Stimulated activated effector memory CD8-positive, alpha-beta T cell treated with anti-CD3 and anti-CD28 coated beads, Interleukin-12 subunit alpha, Interleukin-12 subunit beta, amount 100 ng/mL, for 72 hours (primary cell): ENCODE measurements at regions not wholly inside any gene's neighbourhood (a gene's known extent, or its start where the extent isn't known, plus 50 kb on each side); places are given as distances from the start of the nearest gene placed in this dataset.
"Not testable (repeated sequence)": the region's sequence is repeated elsewhere in the genome, so short reads cannot be mapped to it uniquely, and the experiment has no call there.

ENCODE experiments used
- ATAC-seq: fragments of 150-1000 bp; cut with Tn5 transposase; 2 replicates; pipeline ENCODE4 v1.10.0; 2021
- DNase-seq, 2 donors: peaks; one replicate each; pipeline ENCODE4 v3.0.0; 2021 to 2022; ENCODE audit warnings: low spot score in 2 of 2
- H3K27ac Mint-ChIP-seq: one replicate; pipeline ENCODE4 v1.8.0; 2022; ENCODE audit warnings: mild to moderate bottlenecking, mixed read lengths
- H3K36me3 Mint-ChIP-seq: one replicate; pipeline ENCODE4 v1.8.0; 2022; ENCODE audit warnings: mild to moderate bottlenecking, mixed read lengths
- H3K4me1 Mint-ChIP-seq: one replicate; pipeline ENCODE4 v1.8.0; 2022; ENCODE audit warnings: mixed read lengths
- H3K4me3 Mint-ChIP-seq: one replicate; pipeline ENCODE4 v1.8.0; 2022; ENCODE audit warnings: mild to moderate bottlenecking, mixed read lengths
- H3K9me3 Mint-ChIP-seq: one replicate; pipeline ENCODE4 v1.8.0; 2022; ENCODE audit warnings: mixed read lengths

DNA sequence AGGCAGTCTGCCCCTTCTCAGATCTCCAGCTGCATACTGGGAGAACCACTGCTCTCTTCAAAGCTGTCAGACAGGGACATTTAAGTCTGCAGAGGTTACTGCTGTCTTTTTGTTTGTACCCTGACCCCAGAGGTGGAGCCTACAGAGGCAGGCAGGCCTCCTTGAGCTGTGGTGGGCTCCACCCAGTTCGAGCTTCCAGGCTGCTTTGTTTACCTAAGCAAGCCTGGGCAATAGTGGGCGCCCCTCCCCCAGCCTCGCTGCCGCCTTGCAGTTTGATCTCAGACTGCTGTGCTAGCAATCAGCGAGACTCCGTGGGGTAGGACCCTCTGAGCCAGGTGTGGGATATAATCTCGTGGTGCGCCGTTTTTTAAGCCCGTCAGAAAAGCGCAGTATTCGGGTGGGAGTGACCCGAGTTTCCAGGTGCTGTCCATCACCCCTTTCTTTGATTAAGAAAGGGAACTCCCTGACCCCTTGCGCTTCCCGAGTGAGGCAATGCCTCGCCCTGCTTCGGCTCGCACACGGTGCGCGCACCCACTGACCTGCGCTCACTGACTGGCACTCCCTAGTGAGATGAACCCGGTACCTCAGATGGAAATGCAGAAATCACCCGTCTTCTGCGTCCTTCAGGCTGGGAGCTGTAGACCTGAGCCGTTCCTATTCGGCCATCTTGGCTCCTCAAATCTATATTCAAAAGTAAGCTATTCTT is 224.4 kb downstream of the ZNF326 start:
- not testable (repeated sequence) for H3K27ac Mint-ChIP-seq, H3K9me3 Mint-ChIP-seq, H3K4me1 Mint-ChIP-seq, H3K4me3 Mint-ChIP-seq, DNase-seq, H3K36me3 Mint-ChIP-seq, ATAC-seq

DNA sequence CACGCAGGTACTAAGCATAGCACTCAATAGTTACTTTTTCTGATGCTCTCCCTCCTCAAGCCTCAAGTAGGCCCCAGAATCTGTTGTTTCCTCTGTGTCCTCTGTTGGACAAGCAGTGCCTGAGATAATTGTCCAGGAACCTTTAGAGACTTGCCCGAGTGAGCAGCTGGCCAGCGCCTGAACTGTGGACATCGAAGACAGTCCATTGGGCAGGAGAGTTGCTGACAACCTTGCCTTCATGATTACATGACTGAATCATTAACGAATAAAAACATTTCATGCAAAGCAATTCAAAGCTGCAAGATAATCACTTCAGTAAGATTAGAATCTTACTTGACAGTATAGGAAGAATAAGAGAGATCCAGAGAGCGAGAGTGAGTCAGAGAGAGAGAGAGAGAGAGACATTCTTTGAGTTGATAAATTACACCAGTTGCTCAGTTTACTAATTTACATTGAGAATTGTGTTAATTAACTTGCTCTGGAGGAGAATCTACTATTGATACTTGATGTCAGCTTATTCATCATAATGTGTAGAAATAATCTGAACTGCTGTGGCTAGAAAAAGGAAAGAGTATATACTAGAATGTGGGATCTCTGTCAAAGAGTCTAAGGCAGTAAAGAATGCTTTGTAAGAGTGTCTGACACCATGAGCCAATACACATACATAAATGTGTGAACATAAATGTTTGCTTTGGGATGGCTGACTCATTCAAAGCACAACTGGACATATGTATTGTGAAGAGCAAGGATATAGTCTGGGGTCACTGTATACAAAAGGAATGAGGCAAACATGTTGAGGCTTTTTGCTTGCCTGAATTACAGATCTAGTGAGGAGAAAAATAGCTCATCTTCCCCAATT is 216.0 kb downstream of the ZNF326 start:
- no peaks in the 10 kb centered on the region for H3K36me3 Mint-ChIP-seq
- DNase-seq, result no peak
- H3K9me3 Mint-ChIP-seq, result peaks cover 3% of the 10 kb centered on the region
- H3K4me3 Mint-ChIP-seq, result no peak overlapping the region
- no peak overlapping the region for H3K27ac Mint-ChIP-seq
- ATAC-seq, result no peak
- no peaks in the 10 kb centered on the region for H3K4me1 Mint-ChIP-seq

DNA sequence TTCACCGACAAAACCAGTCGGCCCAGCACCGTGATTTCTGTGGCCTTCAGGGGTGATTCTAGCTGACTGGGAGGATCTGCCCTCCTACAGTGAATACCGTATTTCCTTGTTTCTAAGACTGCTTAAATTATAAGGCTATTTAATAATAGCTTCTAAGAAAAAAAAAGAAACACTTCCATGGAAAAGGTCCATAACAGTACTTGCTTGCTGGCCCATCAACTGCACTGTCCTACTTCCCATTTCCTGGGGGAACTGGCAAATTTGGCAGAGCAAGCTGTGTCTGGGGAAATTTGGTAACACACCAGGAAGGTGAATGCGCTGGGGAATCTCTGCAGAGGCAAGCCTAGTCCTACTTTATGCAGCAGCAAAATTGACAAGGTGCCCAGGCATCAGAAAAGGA is 214.0 kb downstream of the ZNF326 start:
- Mint-ChIP-seq H3K36me3 (no peaks in the 10 kb centered on the region), H3K4me3 (no peak overlapping the region), H3K27ac (no peak overlapping the region), H3K4me1 (no peaks in the 10 kb centered on the region), H3K9me3 (no peaks in the 10 kb centered on the region)
- DNase-seq (no peak), ATAC-seq (no peak)

DNA sequence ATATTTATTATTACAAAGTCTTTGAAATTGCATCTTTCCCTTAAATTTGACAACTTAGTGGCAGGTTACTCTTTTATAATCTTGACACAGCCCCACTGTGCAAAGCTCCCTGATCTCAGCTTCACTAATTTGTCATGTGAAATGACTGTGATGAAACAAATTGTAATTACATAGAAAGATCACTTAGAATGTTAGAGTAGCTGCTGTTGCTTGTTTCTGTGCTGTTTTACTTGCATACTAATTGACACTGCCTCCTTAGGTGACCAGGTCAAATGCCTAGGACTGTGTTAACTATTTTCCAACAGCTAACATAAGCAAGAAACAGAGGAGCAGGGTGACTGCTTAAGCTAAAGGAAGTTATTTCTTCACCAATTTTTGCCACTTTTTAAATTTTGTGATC is 211.3 kb downstream of the ZNF326 start:
- DNase-seq (no peak), ATAC-seq (no peak)
- Mint-ChIP-seq H3K4me1 (no peaks in the 10 kb centered on the region), H3K27ac (no peak overlapping the region), H3K9me3 (peaks cover 3% of the 10 kb centered on the region), H3K4me3 (no peak overlapping the region), H3K36me3 (no peaks in the 10 kb centered on the region)

DNA sequence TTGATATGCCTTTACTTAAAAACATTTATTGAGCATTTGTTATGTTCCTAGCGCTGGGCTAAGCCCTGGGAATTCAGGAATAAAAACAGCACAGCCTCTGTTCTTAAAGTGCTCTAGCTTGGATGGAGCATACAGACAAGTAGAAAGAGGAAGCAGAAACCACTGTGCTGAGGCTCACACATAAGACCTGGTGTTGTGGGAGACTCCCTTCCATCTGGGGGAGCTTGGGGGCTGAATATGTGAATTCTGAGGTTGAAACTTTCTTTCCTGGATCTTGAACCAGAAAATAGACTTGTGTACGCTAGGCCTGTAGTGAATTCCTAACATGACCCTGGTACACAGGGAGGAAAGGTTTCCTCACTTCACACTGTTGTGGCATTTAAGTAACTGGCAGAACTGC is 209.9 kb downstream of the ZNF326 start:
- peaks cover 3% of the 10 kb centered on the region for H3K9me3 Mint-ChIP-seq
- no peak overlapping the region for H3K27ac Mint-ChIP-seq
- no peak for DNase-seq
- ATAC-seq, result no peak
- H3K4me3 Mint-ChIP-seq, result no peak overlapping the region
- no peaks in the 10 kb centered on the region for H3K4me1 Mint-ChIP-seq
- H3K36me3 Mint-ChIP-seq, result no peaks in the 10 kb centered on the region

DNA sequence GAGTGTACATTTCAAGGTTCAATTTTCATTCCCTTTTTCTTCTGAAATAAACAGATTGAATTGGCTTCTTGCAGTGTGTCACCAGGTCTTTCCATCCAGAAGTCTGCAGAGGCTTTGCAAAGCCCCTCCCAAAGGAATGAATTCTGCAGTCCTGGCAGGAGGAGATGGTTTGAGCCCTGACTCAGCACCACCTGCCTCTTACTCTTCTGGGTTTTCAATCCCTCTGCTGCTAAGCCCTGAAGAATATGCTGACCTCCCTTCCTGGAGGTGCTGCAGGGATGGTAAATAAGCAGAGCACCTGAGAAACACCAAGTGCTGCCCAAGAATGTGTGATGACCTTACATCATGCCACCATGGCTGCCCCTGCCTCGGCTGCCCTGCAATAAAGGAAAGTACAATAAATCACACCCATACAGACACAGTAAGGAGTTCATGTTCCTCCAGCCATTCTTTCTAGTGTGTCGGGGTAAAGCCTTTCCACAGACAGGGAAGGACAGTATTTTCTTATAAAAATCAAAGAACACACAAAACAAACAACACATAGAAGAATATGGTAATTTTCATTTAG is 209.2 kb downstream of the ZNF326 start:
- no peak for ATAC-seq
- no peaks in the 10 kb centered on the region for H3K36me3 Mint-ChIP-seq
- no peak overlapping the region for H3K4me3 Mint-ChIP-seq

DNA sequence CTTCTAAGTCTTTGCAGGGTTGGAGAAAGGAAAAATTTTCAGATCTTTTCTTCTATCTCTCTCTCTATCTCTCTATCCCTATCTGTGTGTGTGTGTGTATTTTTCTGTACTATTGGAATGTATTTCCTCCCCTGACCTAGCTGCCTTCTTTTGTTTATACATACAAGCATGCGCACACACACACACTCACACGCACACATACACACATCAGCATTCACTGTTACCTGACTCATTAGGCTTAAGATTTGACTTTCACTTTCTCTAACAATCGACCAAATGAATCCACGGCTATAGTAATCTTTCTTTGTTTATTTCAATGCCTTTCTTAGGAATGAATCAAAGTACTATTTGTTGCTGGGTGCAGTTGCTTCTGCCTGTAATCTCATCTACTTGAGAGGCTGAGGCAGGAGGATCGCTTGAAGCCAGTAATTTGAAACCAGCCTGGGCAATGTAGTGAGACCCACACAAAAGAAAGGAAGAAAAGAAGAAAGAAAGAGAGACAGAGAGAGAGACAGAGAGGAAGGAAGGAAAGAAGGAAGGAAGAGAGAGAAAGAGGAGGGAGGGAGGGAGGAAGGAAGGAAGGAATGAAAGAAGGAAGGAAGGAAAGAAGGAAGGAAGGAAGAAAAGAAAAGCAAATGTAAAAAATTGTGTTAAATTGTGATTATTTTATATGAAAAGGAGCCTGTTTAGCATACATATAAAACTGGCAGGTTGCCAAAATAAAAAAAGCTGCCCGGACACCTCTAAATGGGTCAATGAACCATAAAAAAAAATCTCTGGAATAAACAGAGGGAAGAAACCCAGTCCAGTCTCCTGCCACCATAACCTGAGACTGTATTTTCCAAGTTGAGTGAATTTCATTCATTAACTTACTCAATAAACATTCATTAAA is 206.8 kb downstream of the ZNF326 start:
- Mint-ChIP-seq H3K9me3 (peaks cover 3% of the 10 kb centered on the region), H3K27ac (no peak overlapping the region), H3K4me1 (no peaks in the 10 kb centered on the region), H3K4me3 (no peak overlapping the region), H3K36me3 (no peaks in the 10 kb centered on the region)
- ATAC-seq (no peak), DNase-seq (no peak)

More for the DNA sequence above, 209.2 kb downstream of the ZNF326 start:
- no peaks in the 10 kb centered on the region for H3K4me1 Mint-ChIP-seq
- H3K9me3 Mint-ChIP-seq, result peaks cover 3% of the 10 kb centered on the region
- no peak for DNase-seq
- no peak overlapping the region for H3K27ac Mint-ChIP-seq

DNA sequence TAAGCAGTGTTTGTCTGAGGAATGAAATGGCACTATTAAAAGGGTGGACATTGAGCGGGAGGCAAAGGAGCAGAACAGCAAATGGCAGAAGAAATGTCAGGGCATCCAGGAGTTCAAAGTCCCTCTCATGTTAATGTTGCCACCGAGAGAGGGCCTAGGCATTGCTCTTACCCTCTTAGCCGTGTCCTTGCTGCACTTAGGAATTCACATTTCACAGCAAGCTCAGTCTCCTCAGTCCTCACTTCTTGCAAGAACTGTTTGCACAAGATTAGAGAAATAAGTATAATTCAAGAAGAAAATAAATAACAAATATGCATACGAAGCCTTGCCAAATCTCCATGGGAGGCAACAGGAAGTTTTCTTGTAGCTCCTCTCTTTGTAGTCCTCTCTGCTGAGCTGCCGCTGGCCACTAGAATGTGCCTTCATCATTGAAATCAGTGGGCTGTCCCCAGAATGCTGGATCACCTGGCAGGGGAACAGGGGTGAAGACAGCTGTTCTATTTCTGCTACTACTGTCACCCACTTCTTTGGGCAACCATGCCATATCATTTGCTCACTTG is 205.8 kb downstream of the ZNF326 start:
- Mint-ChIP-seq H3K36me3 (no peaks in the 10 kb centered on the region), H3K27ac (no peak overlapping the region), H3K4me3 (no peak overlapping the region), H3K4me1 (no peaks in the 10 kb centered on the region), H3K9me3 (peaks cover 3% of the 10 kb centered on the region)
- DNase-seq, result no peak
- no peak for ATAC-seq

DNA sequence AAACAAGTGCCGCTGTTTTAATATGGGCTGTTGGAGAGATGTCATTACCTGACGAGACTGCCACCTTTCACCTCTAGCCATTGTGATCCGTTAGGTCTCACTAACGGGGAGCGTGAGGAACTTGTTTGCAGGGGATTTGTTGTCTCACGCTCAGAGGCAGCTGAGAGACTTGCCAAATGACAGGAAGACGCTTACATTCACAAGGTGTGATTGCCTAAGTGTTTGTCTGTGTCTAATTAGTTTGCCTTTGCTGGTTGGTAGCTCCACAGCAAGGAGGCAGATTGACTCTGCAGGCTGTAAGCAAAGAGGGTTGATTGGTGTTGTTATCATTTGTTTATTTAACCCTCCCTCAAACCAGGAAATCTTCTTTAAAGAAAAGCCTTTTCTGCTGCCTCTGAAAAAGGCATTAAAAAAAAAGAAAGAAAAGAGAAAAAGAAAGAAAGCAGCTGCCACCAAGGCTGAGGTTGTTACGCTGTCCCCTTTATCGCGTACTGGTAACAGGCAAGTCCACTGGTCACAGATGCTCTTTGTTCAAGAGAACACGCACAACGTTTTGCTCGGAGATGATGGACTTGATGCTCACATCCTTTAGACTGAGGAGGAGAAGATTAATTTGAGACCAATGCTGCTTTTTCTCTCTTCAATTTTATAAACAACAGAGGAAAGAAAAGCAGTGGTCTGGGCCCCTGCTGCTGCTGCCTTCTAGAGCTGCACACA is 203.9 kb downstream of the ZNF326 start:
- Mint-ChIP-seq H3K9me3 (peaks cover 3% of the 10 kb centered on the region), H3K4me1 (no peaks in the 10 kb centered on the region), H3K36me3 (no peaks in the 10 kb centered on the region), H3K4me3 (no peak overlapping the region), H3K27ac (no peak overlapping the region)
- DNase-seq (no peak), ATAC-seq (no peak)

DNA sequence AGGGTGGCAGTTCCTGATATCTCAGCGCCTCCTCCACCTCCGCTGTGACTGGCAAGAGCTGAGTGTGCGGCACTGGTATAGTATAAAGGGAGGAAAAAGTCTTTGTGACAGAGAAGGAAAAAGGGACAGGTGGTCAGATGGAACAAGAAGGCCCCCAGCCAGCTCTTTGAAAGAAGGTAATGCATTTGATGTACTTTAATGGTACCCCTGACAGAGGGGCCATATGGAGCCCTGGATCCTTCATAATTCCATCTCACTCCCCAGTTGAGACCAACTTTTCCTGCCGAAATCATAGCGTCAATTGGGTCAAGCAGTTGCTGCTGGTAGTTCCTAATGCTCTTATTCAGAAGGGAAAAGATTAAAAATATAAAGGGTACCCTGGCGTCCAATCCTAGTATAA is 198.2 kb downstream of the ZNF326 start:
- Mint-ChIP-seq H3K4me1 (no peaks in the 10 kb centered on the region), H3K4me3 (no peak overlapping the region), H3K9me3 (no peaks in the 10 kb centered on the region)

DNA sequence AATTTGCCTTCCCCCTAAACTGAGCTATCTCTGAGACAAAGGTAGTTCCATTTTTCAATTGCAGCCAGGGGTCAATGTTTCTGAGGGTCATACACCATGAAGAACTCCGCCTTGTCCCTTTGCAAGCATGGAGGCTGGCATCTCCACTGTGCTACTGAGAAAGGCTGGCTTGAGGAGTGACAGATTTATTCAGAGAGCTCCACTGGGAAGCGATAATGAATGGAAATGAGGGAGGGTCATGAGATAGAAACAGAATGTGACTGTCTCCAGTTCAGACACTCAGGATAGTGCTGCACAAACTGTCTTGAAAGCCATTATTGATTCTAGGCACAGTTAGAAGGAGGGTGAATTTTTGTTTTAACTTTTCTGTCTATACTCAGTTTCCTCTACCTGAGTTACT is 197.5 kb downstream of the ZNF326 start:
- no peak overlapping the region for H3K27ac Mint-ChIP-seq
- no peak for DNase-seq
- no peak overlapping the region for H3K4me3 Mint-ChIP-seq
- H3K4me1 Mint-ChIP-seq, result no peaks in the 10 kb centered on the region
- H3K36me3 Mint-ChIP-seq, result no peaks in the 10 kb centered on the region
- H3K9me3 Mint-ChIP-seq, result no peaks in the 10 kb centered on the region
- no peak for ATAC-seq

More for the DNA sequence above, 198.2 kb downstream of the ZNF326 start:
- Mint-ChIP-seq H3K36me3 (no peaks in the 10 kb centered on the region), H3K27ac (no peak overlapping the region)
- DNase-seq (no peak), ATAC-seq (no peak)

DNA sequence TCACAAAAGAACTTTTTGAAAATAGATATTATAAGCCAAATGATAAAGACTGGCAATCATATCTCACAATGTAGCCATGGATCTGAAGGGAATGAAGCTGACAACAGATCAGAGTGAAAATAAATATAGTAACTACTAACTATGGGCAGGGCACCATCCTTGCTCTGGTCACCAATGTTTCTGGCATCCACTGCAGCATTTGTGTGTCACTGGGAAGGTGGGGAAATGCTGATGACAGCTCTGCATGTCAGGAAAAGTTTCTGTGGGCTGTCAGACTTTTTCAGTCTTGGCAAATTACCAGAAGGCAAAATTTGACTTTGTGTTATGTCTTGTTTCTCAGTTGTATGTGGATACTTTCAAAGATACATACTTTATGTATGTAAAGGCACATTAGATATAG is 195.6 kb downstream of the ZNF326 start:
- Mint-ChIP-seq H3K36me3 (no peaks in the 10 kb centered on the region), H3K9me3 (no peaks in the 10 kb centered on the region), H3K4me3 (no peak overlapping the region), H3K4me1 (no peaks in the 10 kb centered on the region), H3K27ac (no peak overlapping the region)
- no peak for ATAC-seq
- DNase-seq, result no peak

DNA sequence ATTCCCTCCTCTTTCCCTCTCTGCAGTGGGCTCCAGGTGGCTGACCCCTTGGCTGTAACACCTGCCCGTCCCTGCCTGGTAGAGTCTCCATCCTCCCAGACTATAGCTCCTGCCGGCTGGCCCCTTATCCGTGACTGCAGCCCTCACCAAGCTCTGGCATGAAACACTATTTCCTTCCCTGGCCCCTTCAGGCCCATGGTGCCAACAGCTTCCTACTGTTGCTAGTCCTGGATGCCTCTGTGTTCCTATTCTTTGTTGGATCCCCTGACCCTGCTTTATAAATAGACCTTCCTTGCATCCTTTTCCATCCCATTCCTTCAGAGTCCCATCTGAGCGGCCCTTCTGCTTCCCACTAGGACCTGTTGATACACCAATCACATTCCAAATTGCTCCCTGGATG is 195.0 kb downstream of the ZNF326 start:
- no peaks in the 10 kb centered on the region for H3K4me1 Mint-ChIP-seq
- H3K27ac Mint-ChIP-seq, result no peak overlapping the region
- ATAC-seq (no peak), DNase-seq (no peak)
- H3K4me3 Mint-ChIP-seq, result no peak overlapping the region
- H3K36me3 Mint-ChIP-seq, result no peaks in the 10 kb centered on the region
- H3K9me3 Mint-ChIP-seq, result no peaks in the 10 kb centered on the region

DNA sequence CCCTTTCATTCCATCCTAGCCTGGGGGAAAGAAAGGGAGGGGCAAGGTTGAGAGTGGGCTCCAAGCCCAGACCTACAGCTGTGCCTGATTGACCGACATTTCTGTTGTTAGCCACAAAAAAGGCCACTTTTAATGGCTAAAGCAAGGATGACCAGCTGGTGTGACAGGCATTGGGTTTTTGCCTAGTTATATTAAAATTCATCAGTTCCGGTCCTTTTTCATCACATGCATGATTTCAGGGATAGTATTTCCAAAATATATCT is 192.3 kb downstream of the ZNF326 start:
- no peak overlapping the region for H3K4me3 Mint-ChIP-seq
- no peak overlapping the region for H3K27ac Mint-ChIP-seq
- ATAC-seq, result no peak
- DNase-seq, result no peak
- H3K4me1 Mint-ChIP-seq, result no peaks in the 10 kb centered on the region
- H3K9me3 Mint-ChIP-seq, result no peaks in the 10 kb centered on the region
- no peaks in the 10 kb centered on the region for H3K36me3 Mint-ChIP-seq
